Stimulated activated CD4-positive, alpha-beta T cell treated with anti-CD3 and anti-CD28 coated beads, Interleukin-4, amount 100 ng/mL, for 24 hours (primary cell): ENCODE measurements at regions not wholly inside any gene's neighbourhood (a gene's known extent, or its start where the extent isn't known, plus 50 kb on each side); places are given as distances from the start of the nearest gene placed in this dataset.
A peak's percentile ranks its signal among the peaks of the same experiment; 100 is the strongest.

Source experiments
- DNase-seq: peaks from one replicate; pipeline ENCODE4 v3.0.0-alpha.2; 2020

DNA sequence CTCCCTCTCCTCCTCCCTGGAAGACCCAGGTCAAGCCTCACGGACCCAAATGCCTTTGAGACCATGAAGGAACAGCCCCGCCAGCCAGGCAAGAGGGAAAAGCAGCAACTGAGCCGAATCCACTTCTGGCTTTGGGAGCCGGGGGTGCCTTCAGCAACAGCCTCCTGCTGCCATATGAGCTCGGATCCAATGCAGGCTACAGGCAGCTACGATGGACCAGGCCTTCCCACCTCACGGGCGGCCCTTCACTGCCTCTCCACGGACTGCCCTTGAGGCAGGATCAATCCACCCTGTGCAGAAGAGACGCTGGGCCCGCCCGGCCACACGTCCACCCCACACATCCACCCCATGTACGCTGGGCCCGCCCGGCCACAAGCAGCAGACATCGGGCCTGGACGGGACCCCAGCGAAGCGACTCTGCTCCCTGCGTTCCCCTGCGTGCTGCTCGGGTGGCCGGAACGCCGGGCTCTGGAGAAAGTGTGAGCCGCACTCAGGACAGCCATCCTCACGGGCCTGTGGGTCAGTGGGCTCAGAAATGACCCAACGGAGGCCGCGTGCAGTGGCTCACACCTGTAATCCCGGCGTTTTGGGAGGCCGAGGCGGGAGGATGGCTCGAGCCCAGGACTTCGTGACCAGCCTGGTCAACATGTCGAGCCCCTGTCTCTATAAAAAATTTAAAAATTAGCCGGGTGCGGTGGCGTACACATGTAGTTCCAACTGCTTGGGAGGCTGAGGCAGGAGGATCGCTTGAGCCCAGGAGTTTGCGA lies 82.0 kb downstream of the FOXL3 start:
- DNase-seq = no peak

DNA sequence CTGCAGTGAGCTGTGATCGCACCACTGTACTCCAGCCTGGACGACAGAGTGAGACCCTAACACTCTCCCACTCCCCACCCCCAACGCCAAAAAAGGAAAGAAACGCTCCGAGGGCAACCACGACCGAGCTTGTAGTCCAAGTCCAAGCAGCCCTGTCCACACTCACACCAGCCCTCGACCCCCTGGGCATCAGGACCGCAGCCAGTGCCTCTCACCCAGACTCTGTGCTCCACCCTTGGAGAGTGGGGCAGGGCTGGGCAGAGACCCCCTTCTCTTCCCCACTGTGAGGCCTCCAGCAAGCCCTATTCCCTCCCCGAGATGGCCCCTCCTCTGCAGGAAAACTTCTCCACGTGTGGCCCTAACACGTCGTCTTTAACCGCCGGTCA lies 82.6 kb downstream of the FOXL3 start:
- DNase-seq = no peak

DNA sequence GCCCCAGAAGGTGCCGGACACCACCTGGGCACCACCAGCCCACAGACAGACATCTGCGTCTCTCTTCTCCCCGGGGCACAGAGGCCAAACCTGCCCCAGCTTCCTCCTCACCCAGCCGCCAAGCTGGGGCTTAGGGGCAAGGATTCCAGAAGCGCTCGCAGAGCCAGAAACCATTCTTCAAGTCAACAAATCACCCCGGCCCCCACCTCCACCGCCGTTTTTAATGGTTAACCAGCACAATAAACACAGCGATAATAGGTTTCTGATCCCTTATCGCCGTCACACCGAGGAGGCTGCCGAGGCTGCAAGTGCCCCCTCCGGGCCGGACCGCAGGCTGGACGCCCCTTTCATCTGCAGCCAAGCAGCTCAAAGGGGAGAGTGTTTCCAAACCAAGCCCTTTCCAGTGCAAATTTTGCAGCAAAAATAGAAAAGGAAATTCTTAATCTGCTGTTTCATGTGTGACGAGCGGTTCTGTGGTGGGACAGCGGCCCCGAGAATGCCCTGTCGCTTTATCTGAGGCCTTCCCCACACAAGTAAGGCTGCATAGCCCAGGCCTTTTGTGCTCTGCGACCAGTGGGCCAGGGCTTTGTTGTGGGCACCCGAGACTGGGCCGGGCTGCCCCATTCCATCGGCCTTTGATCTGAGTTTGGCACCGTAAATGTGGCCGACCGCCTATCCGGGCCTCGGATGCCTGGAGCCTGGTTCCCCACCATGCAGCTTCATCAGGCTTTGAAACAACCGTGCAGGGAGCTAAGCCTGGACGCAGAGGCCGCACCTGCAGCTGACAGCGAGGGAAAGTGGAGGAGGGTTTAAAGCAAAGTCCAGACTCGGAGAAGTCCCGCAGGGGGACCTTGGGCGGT lies 83.2 kb downstream of the FOXL3 start:
- no peak for DNase-seq

DNA sequence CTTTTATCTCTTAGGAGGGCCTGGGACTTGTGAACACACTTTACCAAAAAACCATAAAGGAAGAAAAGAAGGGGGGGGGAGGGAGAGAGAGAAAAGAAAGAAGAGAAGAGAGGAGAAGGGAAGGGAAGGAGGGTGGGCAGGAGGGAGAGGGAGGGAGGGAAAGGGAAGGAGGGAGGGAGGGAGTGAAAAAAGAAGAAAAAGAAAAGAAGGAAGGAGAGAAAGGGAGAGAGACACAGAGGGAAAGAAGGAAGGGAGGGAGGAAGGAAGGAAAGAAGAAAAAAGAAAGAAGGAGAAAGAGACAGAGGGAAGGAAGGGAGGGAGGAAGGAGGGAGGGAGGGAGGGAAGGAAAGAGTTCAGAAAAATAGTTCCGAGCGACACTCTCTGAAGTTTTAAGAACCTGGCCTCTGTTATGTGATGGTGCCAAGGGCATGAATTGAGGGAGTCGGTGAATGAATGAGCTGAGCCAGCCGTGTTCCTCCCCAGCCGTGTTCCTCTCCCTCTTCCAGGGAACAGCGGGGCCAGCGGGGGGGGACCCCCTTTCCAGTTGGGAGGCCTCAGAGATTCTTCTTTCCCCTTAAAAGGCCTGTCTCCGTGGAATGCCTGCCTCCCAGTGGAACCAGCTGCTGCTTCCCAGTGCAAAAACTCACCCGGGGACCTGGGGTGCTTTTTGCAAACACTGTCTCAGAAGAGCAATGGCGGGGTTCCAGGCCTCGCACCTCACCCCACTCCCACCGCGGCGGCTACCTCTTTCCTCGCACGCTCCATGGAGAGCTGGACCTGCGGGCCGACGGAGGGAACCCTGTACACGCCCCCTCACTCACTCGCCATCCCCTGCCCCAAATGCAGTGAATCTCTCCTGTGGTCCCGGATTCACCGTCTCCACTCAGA lies 84.1 kb downstream of the FOXL3 start:
- no peak for DNase-seq

DNA sequence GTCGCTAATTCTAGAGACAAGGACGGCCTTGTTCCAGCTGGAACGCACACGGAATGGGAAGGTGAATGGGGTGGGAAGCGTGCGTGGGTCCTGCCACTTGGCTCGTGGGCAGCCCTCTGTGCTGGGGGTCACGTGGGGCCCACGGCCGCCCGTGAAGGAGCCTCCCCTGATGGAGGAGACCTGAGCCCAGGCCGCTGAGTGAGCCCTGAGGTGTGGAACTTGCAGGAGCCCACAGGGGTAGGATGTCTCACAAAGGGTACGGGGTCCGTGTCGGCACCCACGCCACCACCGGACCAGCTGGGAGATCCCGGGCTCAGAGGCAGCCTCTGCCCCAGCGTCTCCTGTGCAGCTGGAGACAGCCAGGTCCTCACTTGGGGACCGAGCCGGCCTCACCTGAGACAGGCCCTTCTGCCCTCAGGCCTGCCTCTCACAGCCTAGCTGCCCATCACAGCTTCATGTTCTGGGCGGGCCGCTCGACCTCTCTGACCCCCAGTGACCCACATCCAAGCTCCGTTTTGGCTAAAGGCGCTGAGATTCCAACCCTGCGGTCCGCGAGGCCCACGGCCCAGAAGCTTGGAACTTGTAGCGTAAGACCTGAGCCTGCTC lies 84.8 kb downstream of the FOXL3 start:
- DNase-seq = no peak

DNA sequence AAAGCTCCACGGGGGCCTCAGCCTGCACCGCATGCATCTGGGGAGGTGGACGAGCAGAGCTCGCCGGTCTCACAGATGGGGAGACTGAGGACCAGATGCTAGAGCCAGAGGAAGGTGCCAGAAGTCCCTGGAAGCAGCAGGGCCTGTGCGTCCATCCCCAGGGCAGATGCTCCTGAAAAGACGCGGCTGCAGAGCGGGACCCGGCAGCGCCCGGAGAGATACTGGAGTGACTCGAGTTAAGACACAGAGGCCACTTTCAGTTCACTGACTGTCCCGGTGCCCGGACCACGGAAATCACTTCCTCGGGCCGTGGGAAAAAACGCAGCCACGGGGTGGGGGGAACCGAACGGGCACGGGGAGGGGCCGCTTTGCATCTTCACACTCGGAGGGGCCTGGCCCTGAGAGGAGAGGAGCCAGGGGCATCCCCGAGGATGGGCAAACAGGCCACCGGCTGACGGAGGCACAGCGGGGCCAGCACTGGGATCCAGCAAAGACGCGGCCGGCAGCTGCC lies 85.4 kb downstream of the FOXL3 start:
- no peak for DNase-seq

DNA sequence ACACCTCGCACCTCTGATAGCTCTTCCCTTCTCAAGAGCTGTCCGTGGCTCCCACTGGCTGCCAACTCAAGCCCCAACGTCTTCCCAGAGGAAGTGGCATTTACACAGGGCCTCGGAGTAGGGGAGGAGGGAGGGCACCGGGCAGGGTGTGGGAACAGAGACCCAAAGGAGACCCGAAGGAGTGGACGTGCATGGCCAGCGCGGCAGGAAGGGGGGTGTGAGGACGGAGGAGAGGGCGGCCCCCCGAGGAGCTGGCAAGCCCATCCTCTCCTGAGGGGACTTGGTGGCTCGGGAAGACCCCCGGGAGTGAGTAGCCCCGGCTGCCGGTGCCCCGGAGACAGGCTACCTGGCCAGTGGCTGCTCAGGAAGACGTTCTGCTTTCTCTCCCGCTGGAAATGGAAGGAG lies 85.9 kb downstream of the FOXL3 start:
- no peak for DNase-seq

DNA sequence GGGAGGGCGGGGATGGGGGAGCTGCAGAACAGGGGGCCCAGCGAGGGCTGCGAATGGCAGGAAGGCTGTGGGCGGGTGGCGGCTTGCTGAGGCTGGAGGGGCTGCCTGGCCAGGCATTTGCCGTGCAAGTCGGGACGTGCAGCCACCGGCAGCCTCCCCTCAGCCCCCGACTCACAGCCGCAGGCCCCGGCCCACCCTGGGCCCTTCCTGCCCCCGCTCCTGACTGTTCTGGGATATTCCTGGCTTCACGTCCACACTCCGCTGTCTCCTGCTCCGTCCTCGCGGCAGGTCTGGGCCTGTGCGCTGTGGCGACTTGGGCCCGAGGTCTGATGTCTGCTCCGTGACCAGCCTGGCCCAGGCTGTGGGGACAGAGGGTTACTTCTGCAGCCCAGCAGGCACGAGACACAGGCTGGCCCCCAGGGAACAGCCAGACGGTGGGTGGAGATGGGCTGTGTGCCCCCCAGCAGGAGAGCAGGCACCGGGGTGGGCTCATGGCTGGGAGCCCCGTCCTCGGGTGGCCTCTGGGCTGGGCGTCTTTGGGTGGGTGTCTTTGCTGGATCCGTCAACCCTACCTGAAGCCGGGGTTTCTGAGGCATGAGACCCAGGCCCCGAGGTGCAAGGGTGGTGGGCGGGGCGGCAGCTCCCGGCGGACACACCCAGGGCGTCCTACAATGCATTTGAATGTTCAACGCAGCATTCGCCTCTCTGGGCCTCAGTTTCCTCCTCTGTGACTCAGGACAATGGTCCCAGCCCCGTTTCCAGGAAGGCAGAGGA lies 86.5 kb downstream of the FOXL3 start:
- DNase-seq = no peak

DNA sequence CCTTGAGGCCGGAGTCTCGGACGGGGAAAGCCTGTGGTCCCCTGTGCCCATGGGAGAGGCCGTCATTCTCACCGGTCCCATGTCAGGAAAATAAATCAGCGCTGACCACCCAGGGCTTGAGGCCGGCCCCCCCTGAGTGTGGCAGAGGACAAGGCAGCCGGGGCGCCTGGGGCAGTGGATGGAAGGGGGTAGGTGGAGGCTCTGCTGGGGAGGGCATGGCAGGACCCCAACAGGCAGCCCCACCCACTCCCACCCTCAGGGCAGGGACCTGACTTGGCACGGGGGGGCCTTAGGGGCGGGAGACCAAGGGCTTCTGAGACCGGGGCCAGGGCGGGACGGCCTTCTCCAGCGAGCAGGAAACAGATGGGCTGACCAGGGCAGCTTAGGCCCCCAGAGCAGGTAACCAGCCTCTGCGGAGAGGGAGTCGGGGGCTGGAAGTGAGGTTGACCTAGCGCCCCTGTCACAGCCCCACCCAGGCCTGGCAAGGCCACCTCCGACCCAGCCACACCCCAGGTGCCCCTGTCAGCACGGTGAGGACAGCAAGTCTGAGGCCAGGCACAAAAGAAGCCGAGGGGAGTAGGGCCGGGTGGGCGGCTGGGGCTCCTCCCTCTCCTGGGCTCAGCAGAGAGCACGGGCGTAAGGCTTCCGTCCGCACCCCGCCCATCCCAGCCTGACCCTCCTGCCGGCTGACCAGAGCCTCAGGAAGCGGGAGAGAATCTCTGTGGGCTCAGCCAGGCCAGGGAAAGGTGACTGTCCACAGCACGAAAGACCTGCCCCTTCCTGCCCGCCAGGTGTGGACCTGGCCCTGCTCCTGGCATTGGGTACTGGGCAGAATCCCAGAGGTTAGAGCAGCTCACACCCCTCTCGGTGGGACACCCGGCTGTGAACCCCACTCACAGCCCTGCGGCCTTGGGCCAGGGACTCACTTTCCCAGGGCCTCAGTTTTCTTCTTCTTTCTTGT lies 87.4 kb downstream of the FOXL3 start:
- DNase-seq = no peak

DNA sequence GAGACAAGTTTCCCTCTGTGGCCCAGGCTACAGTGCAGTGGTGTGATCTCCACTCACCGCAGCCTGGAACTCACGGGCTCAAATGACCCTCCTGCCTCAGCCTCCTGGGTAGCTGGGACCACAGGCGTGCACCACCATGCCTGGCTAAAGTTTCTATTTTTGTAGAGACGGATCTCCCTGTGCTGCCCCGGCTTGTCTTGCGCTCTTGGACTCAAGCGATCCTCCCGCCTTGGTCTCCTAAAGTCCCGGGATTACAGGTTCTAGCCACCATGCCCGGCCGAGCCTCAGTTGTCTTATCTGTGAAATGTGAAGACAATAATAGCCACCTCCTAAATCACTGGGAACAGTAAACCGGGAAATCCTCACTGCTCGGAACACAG lies 88.1 kb downstream of the FOXL3 start:
- DNase-seq = no peak

DNA sequence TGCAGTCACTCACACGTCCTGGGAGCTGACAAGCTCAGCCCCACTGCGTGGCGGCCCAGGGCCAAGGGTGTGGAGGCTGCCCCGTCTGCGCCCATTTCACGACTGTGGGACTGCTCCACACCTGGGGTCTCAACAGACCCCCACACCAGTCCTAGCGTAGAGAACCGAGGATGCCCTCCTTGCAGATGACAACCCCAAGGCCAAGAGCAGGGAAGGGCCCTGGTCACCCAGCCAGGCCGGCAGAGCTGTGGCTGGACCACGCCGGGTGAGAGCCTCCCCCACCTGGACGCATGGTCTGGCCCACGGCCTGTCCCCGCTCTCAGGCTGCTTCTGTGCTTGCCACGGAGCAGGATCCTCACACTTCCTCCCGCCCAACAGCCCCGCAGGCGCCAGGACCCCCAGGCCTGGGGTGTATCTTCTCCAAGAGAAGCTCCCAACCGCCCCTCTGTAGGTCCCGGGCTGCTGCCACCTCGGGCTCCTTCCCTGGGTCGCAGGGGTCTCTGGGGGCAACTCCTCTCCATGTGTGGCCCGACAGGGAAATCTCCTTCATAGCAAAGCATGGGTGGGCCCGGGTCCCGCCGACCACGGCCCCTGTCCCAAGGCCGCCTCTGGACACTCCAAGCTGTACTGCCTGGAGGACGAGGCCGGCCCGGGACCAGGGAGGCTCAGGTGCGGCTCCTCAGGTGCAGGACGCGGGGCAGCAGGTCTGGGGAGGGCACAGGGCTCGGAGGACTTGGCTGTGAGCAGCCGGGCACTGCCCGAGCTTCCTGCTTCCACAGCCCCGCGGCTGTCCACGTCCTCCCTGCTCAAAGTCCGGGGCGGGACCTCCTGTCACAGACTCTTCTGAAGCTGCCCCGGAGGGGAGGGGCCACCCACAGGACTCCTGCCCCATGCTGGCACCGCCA lies 88.8 kb downstream of the FOXL3 start:
- no peak for DNase-seq

DNA sequence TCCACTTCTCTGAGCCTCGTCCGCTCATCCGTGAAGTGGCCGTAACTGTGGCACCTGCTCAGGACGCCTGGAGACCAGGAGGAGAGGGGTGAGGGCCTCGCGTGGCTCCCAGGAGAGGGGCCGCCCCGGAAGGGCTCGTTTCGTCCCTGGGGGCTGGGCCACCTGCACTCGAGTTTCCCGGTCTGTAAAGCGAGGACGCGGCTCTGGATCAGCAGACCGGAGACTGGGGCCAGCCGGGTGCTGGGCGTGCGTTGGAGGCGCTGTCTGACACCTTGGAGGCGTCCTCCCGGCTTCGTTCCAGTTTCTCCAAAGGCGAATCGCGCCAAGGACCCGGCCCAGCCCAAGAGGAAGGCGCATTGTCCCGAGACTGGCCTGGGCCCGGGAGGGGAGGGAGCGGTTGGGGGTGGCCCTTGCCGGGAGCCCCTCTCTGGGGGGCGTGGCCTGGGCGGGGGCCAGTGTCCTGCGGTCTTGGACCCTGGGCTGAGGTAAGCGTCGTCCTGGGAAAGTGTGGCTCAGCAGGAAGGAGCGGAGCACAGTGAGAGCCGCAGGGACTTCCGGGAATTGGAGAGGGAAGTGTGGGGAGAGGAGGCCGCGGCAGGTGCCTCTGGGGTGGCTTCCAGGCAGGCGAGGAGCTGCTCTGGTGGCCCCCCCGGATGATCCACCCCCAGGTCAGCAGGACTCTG lies 89.6 kb downstream of the FOXL3 start:
- no peak for DNase-seq

DNA sequence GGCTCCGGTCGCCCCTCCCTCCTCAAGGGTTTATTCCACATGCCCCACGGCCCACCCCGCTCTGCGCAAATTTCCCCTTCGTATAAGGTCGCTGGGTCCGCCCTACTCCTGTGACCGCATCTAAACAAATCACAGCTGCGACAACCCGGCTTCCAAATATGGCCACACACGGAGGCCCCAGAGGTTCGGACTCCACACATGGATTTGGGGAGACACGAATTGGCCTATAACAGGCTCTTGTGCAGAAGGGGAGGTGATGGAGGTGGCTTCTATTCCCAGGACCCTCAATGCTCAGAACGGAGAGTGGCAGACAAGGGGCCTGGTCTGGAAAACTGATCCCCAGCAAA lies 90.1 kb downstream of the FOXL3 start:
- no peak for DNase-seq

DNA sequence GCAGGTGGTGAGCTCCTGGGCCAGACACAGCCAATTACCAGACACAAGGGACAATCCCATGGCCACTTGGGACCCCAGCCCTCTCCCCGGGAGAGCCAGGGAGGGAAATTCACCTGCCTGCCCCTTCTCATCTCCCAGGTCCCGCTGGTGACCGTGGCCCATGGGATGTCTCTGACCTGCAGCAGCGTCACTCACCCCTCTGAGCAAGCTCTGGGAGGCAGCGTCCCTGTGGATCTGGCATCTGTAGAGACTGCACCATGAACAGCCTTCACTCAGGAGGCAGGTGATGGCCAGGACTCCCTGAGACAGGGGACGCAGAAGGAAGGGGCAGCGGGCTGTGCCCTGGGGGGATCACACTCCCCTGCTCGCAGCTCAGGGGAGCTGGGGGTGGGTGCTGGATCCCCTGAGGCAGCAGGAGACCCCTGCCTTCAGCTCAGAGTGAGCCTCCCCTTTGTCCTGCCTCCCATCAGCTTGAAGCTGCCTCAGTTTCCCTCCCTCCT lies 90.8 kb downstream of the FOXL3 start:
- no peak for DNase-seq

DNA sequence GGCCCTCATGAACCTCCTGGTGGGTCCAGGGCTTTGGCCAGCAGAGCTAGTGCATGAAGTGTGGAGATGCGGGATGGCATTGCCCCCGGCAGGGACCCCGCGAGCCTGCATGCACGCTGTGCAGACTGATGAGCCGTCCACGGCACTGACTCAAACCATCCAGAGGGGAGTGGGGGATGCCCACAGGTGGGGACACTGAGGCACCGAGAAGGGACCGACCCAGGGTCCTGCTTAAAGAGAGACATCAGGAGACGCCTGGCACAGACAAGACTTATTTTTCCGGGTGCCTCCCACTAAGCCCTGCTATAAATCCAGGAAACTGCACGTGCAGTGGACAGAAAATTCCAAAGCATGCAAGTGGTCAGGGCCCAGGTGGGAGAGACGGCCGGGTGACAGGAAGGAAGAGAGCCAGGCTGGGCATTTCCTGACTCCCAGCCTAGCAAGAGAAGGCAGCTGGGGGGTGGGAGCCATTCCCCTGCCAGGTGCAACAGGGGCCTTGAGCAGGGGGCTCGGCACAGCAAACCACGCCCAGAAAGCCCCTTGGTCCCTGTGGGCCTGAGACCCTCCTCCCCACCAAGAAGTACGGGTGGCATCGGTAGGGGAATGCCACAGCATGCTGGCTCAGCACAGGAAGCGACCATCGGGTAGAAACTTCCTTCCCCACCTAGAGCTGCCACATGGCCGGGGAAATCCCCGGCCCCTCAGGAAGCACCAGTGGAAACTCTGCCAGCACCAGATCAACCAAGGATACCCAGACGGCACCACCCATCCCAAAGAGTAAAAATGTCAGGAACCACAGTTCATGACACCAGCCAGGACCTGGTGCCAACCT lies 91.5 kb downstream of the FOXL3 start:
- peak; percentile 50 for DNase-seq

DNA sequence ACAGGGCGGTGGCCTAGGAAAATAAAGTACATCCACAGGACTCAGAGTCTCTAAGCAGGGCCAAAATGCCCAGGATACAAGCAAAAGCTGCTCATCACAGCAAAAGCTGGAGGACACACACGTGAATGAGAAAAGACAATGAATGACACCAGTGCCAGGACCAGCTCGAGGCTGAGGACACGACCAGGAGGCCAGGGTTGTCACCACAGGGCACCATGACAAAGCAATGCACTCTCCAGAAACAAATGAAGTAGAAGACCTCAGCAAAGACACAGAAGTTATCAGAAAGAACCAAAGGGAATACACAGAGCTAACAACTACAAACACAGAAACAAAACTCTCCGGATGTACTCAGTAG lies 92.1 kb downstream of the FOXL3 start:
- no peak for DNase-seq

DNA sequence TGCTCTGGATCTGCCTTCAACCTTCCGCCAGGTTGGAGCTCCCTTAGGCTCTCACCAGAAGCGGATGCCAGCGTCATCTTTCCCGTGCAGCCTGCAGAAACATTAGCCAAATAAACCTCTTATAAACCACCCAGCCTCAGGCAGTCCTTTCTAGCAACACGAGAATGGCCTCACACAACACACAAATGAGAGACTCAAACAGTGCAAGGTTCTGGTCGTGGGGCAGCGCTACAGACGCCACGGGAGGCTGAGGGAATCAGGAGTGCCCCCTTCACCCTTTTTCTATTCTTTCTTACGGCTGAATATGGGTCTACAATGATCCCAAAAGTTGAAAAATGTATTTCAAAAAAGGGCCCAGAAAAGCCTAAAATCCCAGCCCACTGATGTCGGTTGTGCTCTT lies 96.4 kb downstream of the FOXL3 start:
- DNase-seq = no peak
